NCI-H82 treated with DMSO at 0.1 percent for 48 hours (cell line): ENCODE measurements at regions not wholly inside any gene's neighbourhood (a gene's known extent, or its start where the extent isn't known, plus 50 kb on each side); places are given as distances from the start of the nearest gene placed in this dataset.
"Not testable (repeated sequence)": the region's sequence is repeated elsewhere in the genome, so short reads cannot be mapped to it uniquely, and the experiment has no call there.

ENCODE experiments used
- DNase-seq: peaks from one replicate; lab custom pipeline; 2025; ENCODE audit not compliant: unreplicated experiment; lab: John Stamatoyannopoulos, UW

DNA sequence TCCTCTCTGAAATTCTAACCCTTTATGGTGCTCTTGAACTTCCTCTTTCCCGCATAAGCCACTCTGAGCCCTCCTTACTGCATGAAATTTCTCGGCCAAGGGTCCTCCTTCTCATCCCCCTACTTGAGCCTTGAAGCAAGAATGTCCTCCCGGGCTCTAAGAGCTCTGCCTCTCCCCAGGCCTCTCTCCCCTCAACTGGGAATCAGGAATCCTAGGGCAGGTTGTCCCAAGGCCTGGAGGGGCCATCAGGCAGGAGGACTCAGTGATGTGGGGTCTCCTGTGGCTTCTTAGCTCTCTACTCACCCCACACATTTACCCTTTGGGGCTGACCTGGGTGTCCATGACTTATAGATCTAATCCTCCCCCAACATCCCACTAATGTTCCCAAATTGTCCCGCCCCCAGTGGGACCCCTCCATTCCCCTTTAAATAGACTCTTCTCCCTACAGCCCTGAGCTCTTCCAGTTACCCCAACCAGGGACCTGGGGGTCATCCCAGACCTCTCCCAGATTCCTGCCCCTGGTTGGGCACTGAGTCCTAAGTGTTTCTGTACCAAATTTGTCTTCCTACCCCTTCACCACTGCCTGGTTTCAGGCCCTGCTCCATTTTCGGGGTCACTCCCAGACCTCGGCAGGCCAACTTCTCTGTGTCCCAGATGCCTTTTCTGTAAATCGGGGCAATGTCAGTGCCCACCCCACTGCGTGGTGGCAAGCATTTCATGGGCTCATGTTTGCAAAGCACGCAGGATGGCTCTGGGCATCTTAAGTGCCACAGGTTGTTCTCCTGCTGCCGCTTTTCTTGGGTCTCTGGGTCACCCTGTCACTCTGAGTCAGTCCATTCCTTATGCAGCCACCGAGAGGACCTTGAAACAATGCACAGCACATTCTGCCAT, 171.2 kb downstream of the ASB1 start:
- DNase-seq, result no peak

GRCh38 chr2:238598802-238599530, 172.2 kb downstream of the ASB1 start:
- no peak for DNase-seq

DNA sequence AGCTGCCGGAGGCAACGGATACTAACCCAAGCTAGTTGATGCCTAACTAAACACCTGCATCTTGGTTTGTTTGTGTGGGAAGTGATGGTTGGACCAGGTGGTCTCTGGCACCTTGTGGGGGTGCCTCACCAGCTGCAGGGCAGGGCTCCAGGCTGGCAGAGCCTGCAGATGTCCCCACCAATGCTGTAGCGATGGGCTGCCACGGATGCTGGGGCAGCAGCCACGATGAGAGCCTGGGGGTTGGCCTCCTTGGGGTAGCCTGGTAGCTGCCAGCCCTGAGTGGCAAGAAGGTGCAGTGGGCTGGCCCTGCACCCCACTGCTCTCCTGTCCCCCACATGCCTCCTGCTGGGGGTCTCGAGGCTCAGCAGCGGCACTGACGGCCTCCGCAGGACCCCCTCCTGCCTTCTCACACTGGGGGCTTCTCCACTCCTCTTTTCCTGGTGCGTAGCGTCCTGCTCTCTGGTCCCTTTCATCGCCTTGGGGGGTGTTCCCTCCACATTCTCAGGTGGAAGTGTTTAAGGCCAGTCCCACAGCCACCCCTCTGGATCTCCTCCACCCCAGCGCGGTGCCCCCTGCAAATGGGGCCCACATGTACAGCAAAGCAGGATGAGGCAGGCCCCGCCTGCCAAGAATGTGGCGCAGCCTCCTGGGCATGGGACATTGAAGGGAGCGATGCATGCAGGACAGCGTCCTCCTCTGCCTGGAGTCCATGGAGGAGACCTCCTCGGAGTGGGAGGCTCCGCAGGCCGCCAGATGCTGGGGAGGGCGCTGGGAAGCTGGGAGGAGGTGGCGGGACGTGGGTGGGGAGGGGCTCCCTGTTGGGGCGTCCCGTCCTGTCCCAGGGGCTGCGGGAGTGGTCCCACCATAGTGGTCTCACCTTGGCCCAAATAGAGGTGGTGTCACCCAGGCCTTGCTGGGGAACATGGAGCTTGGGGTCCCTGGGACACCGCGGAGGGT, 173.1 kb downstream of the ASB1 start:
- no peak for DNase-seq

GRCh38 chr2:238600506-238601432, 174.0 kb downstream of the ASB1 start:
- no peak for DNase-seq

- no peak for DNase-seq
Observed at GRCh38 chr2:238601433-238602222, 174.9 kb downstream of the ASB1 start.

DNA sequence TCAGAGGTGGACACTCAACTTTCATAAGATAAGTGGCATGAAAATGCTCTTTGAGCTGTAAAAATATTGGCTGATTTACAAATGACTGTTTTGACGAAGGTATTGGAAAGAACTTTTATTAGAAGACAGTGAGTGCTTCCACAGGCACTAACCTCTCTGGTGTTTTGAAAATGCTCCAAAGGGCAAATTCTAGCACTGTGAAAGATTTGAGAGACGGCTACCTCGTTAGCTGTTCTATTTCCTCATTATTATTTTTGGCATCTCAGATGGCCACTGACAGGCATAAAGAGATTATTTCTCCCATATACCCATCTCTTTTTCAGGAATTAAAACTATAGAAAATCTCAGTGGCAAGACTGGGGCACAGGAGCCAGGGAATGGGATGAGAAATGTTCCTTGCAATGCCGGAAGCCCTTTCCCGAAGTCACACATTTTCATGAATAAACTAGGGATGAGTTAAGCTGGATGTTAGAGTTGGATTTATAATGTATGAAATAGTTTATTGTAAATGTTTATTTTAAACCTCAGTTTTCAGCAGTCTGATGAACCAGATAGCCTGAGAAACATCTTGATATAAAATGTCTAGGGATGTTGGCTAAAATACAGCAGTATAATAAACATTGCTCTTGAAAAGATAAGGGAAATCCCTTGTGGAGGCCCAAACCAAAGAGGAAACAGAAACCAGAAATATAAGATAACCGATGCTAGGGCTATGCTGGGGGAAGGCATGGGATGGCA, 175.7 kb downstream of the ASB1 start:
- no peak for DNase-seq

- DNase-seq, result no peak
Observed at GRCh38 chr2:238603596-238603995, 176.9 kb downstream of the ASB1 start.

GRCh38 chr2:238606311-238606710, 179.6 kb downstream of the ASB1 start:
- DNase-seq, result no peak

- DNase-seq, result no peak
Observed at GRCh38 chr2:238613610-238614009, 186.9 kb downstream of the ASB1 start.

DNA sequence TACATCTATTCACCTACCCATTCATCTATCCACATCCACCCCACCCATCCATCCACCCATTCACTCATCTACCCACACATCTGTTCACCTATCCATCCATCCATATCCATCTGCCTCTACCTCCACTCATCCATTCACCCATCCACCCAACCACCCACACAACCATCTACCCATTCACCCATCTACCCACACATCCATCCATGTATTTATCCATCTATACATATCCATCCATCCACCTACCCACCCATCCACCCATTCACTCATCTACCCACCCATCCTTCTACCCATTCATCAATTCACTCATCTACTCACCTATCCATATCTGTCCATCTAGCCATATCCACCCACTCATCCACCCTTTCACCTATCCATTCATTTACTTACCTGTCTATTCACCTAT, 187.6 kb downstream of the ASB1 start:
- DNase-seq, result no peak

- DNase-seq, result no peak
Observed at GRCh38 chr2:238615187-238615586, 188.5 kb downstream of the ASB1 start.

DNA sequence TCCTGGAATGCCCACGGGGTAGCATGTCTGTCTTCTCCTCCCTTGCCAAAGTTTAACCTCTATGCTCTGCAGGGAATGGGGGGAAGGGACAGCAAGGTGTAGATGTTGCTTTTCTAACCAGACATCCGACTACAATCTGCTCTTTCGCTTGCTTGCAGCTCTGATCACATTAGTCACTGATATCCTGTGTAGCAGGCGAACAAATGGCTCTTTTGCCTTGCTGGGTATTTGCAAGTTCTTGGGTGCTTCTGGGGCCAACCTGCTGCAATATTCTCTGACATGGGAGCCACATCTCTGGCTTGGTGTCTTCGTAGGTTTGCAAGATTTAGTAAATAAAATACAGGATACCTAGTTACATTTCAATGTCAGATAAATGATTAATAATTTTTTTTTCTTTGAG, 190.0 kb downstream of the ASB1 start:
- no peak for DNase-seq

DNA sequence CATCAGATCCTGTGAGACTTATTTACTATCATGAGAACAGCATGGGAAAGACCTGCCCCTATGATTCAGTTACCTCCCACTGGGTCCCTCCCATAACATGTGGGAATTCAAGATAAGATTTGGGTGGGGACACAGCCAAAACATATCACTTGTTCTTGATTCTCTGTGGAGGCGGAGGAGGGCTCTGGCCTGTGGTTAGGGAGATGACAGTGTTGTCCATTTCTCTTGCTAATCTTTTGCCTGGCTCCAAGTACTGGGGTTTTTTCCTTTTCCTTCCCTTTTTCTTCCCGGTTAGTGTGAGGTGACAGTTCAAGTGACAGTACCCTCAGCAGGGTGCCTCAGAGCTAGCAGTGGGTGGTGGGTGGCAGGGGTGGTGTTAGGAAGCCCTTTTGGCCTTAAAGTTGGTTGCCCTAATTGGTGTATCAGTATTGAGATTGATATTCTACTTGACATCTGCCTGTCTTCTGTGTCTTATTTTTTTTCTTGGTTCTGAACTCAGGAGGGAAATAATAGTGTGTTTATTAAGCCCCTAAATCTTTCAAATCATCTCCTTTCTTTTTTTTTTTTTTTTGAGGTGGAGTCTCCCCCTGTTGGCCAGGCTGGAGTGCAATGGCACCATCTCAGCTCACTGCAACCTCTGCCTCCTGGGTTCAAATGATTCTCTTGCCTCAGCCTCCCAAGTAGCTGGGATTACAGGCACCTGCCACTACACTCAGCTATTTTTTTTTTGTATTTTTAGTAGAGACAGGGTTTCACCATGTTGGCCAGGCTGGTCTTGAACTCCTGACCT, 192.0 kb downstream of the ASB1 start:
- not testable (repeated sequence) for DNase-seq

- no peak for DNase-seq
Observed at GRCh38 chr2:238627899-238628298, 201.2 kb downstream of the ASB1 start.

DNA sequence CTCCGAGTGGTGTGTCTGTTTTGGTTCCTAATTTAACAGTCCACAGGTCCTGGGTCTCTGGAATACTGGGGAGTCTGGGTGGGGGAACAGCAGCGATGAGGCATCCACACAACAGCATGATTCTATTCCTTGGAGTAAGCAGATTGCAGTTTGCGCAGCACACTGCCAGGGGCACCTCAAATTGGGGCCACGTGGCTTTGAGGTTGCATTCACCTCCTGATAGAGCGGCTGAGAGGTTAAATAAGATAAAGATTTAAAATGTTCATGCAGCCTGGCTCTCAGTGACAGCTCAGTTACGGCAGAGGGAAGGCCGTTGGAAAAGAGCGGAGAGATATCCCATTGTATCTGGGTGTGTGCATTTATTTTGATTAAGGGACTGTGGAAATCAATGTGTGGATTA, 202.3 kb downstream of the ASB1 start:
- DNase-seq, result no peak

DNA sequence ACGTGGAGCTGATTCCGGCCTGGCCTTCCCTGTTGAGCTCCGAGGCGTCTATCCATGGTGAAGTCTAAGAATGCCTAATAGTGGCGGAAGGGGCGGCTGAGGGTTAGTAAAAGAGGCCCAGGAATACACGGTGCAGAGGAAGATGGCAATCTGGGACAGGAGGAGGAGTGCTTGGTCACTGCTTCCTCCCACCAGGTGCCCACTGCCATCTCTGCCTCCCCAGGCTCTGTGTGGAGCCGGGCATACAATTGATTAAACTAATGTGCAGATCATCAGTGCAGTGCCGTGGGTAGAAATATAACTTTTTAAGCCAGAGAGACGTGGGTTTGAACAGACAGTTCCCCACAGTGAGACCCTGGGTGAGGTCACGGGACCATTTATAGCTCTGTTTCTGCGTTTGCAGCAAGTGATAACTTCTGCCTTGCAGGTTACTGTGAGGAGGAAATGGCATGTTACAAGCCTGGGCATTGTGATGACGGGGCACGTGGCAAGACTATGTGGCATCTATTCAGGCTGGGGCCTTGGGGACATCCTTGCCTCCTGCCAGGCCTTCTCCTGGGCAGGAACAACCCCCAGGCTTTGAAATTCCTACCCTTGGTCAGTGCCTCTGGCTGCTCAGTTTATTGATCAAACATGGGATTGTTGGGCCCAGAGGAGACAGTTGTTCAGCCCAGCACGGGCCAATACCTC, 204.9 kb downstream of the ASB1 start:
- no peak for DNase-seq
